HepG2 (cell line): ENCODE measurements at regions not wholly inside any gene's neighbourhood (a gene's known extent, or its start where the extent isn't known, plus 50 kb on each side); places are given as distances from the start of the nearest gene placed in this dataset.

ENCODE experiments used
- CEBPB ChIP-seq: IDR thresholded peaks from 2 replicates; pipeline ENCODE4 v1.6.1; 2011; ENCODE audit warnings: low read depth, low read length, improper control_type of control experiment, borderline replicate concordance
- CHCHD3 ChIP-seq: sonication (generic); formaldehyde crosslinking; IDR thresholded peaks from 2 replicates; pipeline ENCODE4 v1.8.0; 2022; ENCODE audit warnings: mild to moderate bottlenecking, missing genetic modification reagents, moderate library complexity
- CREM ChIP-seq, 2 experiments: sonication (generic) in 1 of 2; formaldehyde crosslinking in 1 of 2; IDR thresholded peaks; 2 replicates each; pipeline versions ENCODE4 v1.4.0 to v1.6.1; 2016 to 2020; ENCODE audit warnings: antibody characterized with exemption in 1 of 2, mild to moderate bottlenecking in 1 of 2, missing genetic modification reagents in 1 of 2
- ESRRA ChIP-seq: sonication (generic); formaldehyde crosslinking; IDR thresholded peaks from 2 replicates; pipeline ENCODE4 v1.5.1; 2020; ENCODE audit warnings: mild to moderate bottlenecking, low read depth, missing genetic modification reagents
- FIP1L1 ChIP-seq: fragments of 200-400 bp; formaldehyde crosslinking; IDR thresholded peaks from 2 replicates; pipeline ENCODE4 v1.6.1; 2018; ENCODE audit warnings: low read depth, mild to moderate bottlenecking, low read length, moderate library complexity, borderline replicate concordance; ENCODE audit not compliant: insufficient read depth
- FOXK2 ChIP-seq: fragments of 450-650 bp; IDR thresholded peaks from 2 replicates; pipeline ENCODE4 v1.6.1; 2016
- GLI4 ChIP-seq: sonication (generic); formaldehyde crosslinking; IDR thresholded peaks from 2 replicates; pipeline ENCODE4 v1.5.1; 2020; ENCODE audit warnings: missing genetic modification reagents, mild to moderate bottlenecking, moderate library complexity, borderline replicate concordance
- NR1H2 ChIP-seq: sonication (generic); formaldehyde crosslinking; IDR thresholded peaks from 2 replicates; pipeline ENCODE4 v1.8.1; 2022; ENCODE audit warnings: low read depth, missing genetic modification reagents, borderline replicate concordance
- RCOR2 ChIP-seq: IDR thresholded peaks from 2 replicates; pipeline ENCODE4 v1.6.1; 2016; ENCODE audit warnings: missing biosample characterization, missing genetic modification reagents
- RELA ChIP-seq: sonication (generic); formaldehyde crosslinking; IDR thresholded peaks from 2 replicates; pipeline ENCODE4 v1.4.0; 2020; ENCODE audit warnings: missing genetic modification reagents
- SMARCE1 ChIP-seq: fragments of 450-650 bp; IDR thresholded peaks from 2 replicates; pipeline ENCODE4 v1.6.1; 2017; ENCODE audit warnings: borderline replicate concordance
- SNAI1 ChIP-seq: sonication (generic); formaldehyde crosslinking; IDR thresholded peaks from 2 replicates; pipeline ENCODE4 v1.5.0; 2020; ENCODE audit warnings: mild to moderate bottlenecking, missing genetic modification reagents, borderline replicate concordance
- SYNCRIP ChIP-seq: fragments of 200-400 bp; formaldehyde crosslinking; IDR thresholded peaks from 2 replicates; pipeline ENCODE4 v1.6.1; 2018; ENCODE audit warnings: mild to moderate bottlenecking, low read depth, low read length; ENCODE audit not compliant: insufficient read depth
- TCF12 ChIP-seq, 2 experiments: fragments of 450-650 bp in 1 of 2; sonication (generic) in 1 of 2; formaldehyde crosslinking in 1 of 2; IDR thresholded peaks; 2 replicates each; pipeline versions ENCODE4 v1.6.1 to v1.8.0; 2017 to 2022; ENCODE audit warnings: antibody characterized with exemption in 1 of 2, mild to moderate bottlenecking in 1 of 2, missing genetic modification reagents in 1 of 2, moderate library complexity in 1 of 2
- TP53 ChIP-seq: sonication (generic); formaldehyde crosslinking; conservative IDR thresholded peaks from 2 replicates; pipeline ENCODE4 v1.4.0; 2020; ENCODE audit warnings: missing genetic modification reagents
- ZNF10 ChIP-seq: sonication (generic); formaldehyde crosslinking; IDR thresholded peaks from 2 replicates; pipeline ENCODE4 v1.4.0; 2020; ENCODE audit warnings: mild to moderate bottlenecking, low read depth, missing genetic modification reagents, borderline replicate concordance
- ZNF101 ChIP-seq: sonication (generic); formaldehyde crosslinking; IDR thresholded peaks from 2 replicates; pipeline ENCODE4 v1.4.0; 2020; ENCODE audit warnings: mild to moderate bottlenecking, low read depth, missing genetic modification reagents, borderline replicate concordance
- ZNF468 ChIP-seq: sonication (generic); formaldehyde crosslinking; IDR thresholded peaks from 2 replicates; pipeline ENCODE4 v1.8.0; 2022; ENCODE audit warnings: mild to moderate bottlenecking, moderate library complexity, missing genetic modification reagents
- ZNF619 ChIP-seq: sonication (generic); formaldehyde crosslinking; IDR thresholded peaks from 2 replicates; pipeline ENCODE4 v1.4.0; 2020; ENCODE audit warnings: mild to moderate bottlenecking, missing genetic modification reagents
- ZNF660 ChIP-seq: sonication (generic); formaldehyde crosslinking; IDR thresholded peaks from 2 replicates; pipeline ENCODE4 v1.5.1; 2020; ENCODE audit warnings: mild to moderate bottlenecking, low read depth, missing genetic modification reagents, borderline replicate concordance
- TF ChIP-seq, protein P1 (sequence below): sonication (generic); formaldehyde crosslinking; IDR thresholded peaks from 2 replicates; pipeline ENCODE4 v1.5.1; 2020; ENCODE audit warnings: mild to moderate bottlenecking, missing genetic modification reagents, moderate library complexity
- TF ChIP-seq, protein P2 (sequence below): sonication (generic); formaldehyde crosslinking; IDR thresholded peaks from 2 replicates; pipeline ENCODE4 v1.4.0; 2020; ENCODE audit warnings: mild to moderate bottlenecking, missing genetic modification reagents
- TF ChIP-seq, protein P3 (sequence below): IDR thresholded peaks from 2 replicates; pipeline ENCODE4 v1.6.1; 2012; ENCODE audit warnings: inconsistent platforms
- TF ChIP-seq, protein P4 (sequence below): IDR thresholded peaks from 2 replicates; pipeline ENCODE4 v1.6.1; 2018; ENCODE audit warnings: missing genetic modification reagents, mild to moderate bottlenecking, missing compliant biosample characterization
- TF ChIP-seq, protein P5 (sequence below): sonication (generic); formaldehyde crosslinking; IDR thresholded peaks from 2 replicates; pipeline ENCODE4 v1.4.0; 2020; ENCODE audit warnings: missing genetic modification reagents
- TF ChIP-seq, protein P6 (sequence below): sonication (generic); formaldehyde crosslinking; IDR thresholded peaks from 2 replicates; pipeline ENCODE4 v1.8.0; 2022; ENCODE audit warnings: mild to moderate bottlenecking, missing genetic modification reagents, moderate library complexity

DNA sequence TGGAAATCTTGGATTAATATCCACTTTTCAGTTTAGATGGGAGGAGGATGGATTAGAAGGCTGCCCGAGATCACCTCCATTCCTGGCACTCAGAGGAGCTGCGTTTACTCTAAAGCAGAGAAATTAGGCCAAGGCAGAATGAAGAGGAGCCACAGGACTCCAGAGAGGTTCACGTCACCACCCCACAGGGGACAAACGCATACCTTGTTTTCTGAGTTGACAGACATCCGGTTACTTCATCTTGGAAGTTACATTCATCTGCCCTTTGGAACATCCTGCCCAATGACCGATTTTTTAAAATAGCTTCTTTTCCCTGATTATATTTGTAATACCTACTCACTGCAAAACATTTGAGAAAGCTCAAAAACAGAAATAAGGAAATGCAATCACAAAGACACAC lies 220.0 kb downstream of the SOX9 start (continued):
- TF ChIP-seq, protein P1, sequence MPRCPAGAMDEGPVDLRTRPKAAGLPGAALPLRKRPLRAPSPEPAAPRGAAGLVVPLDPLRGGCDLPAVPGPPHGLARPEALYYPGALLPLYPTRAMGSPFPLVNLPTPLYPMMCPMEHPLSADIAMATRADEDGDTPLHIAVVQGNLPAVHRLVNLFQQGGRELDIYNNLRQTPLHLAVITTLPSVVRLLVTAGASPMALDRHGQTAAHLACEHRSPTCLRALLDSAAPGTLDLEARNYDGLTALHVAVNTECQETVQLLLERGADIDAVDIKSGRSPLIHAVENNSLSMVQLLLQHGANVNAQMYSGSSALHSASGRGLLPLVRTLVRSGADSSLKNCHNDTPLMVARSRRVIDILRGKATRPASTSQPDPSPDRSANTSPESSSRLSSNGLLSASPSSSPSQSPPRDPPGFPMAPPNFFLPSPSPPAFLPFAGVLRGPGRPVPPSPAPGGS, result no peak
- TF ChIP-seq, protein P2, sequence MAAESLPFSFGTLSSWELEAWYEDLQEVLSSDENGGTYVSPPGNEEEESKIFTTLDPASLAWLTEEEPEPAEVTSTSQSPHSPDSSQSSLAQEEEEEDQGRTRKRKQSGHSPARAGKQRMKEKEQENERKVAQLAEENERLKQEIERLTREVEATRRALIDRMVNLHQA (CRISPR knock-in tag), result no peak
- no peak for TF ChIP-seq ZNF101 (CRISPR knock-in tag)
- peak; percentile 73 for TF ChIP-seq CREM (IDR thresholded peaks at IDR 0.05)
- no peak for TF ChIP-seq CREM (CRISPR knock-in tag; IDR thresholded peaks at IDR 0.05)
- TF ChIP-seq ZNF660, result no peak
- no peak for TF ChIP-seq TCF12 (IDR thresholded peaks at IDR 0.05)
- TF ChIP-seq TCF12 (CRISPR knock-in tag; IDR thresholded peaks at IDR 0.05), result no peak
- TF ChIP-seq FIP1L1, result no peak
- TF ChIP-seq ZNF10 (CRISPR knock-in tag), result no peak
- TF ChIP-seq CHCHD3 (CRISPR knock-in tag), result no peak
- TF ChIP-seq, protein P3, sequence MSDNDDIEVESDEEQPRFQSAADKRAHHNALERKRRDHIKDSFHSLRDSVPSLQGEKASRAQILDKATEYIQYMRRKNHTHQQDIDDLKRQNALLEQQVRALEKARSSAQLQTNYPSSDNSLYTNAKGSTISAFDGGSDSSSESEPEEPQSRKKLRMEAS, result no peak
- peak; percentile 51; the same call in 1 of the 2 replicates for TF ChIP-seq CEBPB
- TF ChIP-seq RCOR2 (CRISPR knock-in tag), result 0 out of 2 replicates have a peak, but pooled peaks have one; percentile 60
- no peak for TF ChIP-seq TP53 (CRISPR knock-in tag)
- TF ChIP-seq SYNCRIP, result no peak
- TF ChIP-seq SNAI1, result no peak
- peak; percentile 84; the same call in 1 of the 2 replicates for TF ChIP-seq RELA
- TF ChIP-seq ESRRA (CRISPR knock-in tag), result no peak
- TF ChIP-seq SMARCE1, result no peak
- TF ChIP-seq NR1H2 (CRISPR knock-in tag), result no peak
- TF ChIP-seq, protein P4, sequence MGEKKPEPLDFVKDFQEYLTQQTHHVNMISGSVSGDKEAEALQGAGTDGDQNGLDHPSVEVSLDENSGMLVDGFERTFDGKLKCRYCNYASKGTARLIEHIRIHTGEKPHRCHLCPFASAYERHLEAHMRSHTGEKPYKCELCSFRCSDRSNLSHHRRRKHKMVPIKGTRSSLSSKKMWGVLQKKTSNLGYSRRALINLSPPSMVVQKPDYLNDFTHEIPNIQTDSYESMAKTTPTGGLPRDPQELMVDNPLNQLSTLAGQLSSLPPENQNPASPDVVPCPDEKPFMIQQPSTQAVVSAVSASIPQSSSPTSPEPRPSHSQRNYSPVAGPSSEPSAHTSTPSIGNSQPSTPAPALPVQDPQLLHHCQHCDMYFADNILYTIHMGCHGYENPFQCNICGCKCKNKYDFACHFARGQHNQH (CRISPR knock-in tag), result no peak
- TF ChIP-seq ZNF619 (CRISPR knock-in tag), result no peak
- TF ChIP-seq, protein P5, sequence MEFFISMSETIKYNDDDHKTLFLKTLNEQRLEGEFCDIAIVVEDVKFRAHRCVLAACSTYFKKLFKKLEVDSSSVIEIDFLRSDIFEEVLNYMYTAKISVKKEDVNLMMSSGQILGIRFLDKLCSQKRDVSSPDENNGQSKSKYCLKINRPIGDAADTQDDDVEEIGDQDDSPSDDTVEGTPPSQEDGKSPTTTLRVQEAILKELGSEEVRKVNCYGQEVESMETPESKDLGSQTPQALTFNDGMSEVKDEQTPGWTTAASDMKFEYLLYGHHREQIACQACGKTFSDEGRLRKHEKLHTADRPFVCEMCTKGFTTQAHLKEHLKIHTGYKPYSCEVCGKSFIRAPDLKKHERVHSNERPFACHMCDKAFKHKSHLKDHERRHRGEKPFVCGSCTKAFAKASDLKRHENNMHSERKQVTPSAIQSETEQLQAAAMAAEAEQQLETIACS (CRISPR knock-in tag), result no peak
- no peak for TF ChIP-seq FOXK2
- TF ChIP-seq, protein P6, sequence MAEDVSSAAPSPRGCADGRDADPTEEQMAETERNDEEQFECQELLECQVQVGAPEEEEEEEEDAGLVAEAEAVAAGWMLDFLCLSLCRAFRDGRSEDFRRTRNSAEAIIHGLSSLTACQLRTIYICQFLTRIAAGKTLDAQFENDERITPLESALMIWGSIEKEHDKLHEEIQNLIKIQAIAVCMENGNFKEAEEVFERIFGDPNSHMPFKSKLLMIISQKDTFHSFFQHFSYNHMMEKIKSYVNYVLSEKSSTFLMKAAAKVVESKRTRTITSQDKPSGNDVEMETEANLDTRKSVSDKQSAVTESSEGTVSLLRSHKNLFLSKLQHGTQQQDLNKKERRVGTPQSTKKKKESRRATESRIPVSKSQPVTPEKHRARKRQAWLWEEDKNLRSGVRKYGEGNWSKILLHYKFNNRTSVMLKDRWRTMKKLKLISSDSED (CRISPR knock-in tag), result no peak
- no peak for TF ChIP-seq GLI4 (CRISPR knock-in tag)
- TF ChIP-seq ZNF468 (CRISPR knock-in tag), result no peak
